ENCODE measurements at regions not wholly inside any gene's neighbourhood (a gene's known extent, or its start where the extent isn't known, plus 50 kb on each side); places are given as distances from the start of the nearest gene placed in this dataset.

- DNase-seq (no peak), ATAC-seq (no peak)
- peaks cover 2% of the 10 kb centered on the region for H3K36me3 Mint-ChIP-seq (ENCODE audit: insufficient read depth)
- no peak overlapping the region for H3K4me3 Mint-ChIP-seq
- peaks cover 4% of the 10 kb centered on the region for H3K27me3 Mint-ChIP-seq (ENCODE audit: low read depth)
- peaks cover 14% of the 10 kb centered on the region for H3K9me3 Mint-ChIP-seq
- H3K4me1 Mint-ChIP-seq (ENCODE audit: low read depth), result peaks cover 5% of the 10 kb centered on the region
Observed at GRCh38 chr21:39124681-39125251, 58.5 kb downstream of the PSMG1 start.

- Mint-ChIP-seq H3K4me3 (no peak overlapping the region), H3K9me3 (peaks cover 14% of the 10 kb centered on the region), H3K4me1 (ENCODE audit: low read depth) (peaks cover 5% of the 10 kb centered on the region), H3K27me3 (ENCODE audit: low read depth) (no peaks in the 10 kb centered on the region), H3K36me3 (ENCODE audit: insufficient read depth) (peaks cover 2% of the 10 kb centered on the region)
- ATAC-seq (no peak), DNase-seq (no peak)
Observed at GRCh38 chr21:39123375-39123774, 59.9 kb downstream of the PSMG1 start.

GRCh38 chr21:39121600-39122355 lies 61.5 kb downstream of the PSMG1 start:
- ATAC-seq, result no peak

GRCh38 chr21:39120876-39121599 lies 62.2 kb downstream of the PSMG1 start:
- DNase-seq, result no peak
- Mint-ChIP-seq H3K36me3 (ENCODE audit: insufficient read depth) (peaks cover 2% of the 10 kb centered on the region), H3K27me3 (ENCODE audit: low read depth) (no peaks in the 10 kb centered on the region), H3K4me3 (no peak overlapping the region), H3K9me3 (peaks cover 14% of the 10 kb centered on the region), H3K4me1 (ENCODE audit: low read depth) (peaks cover 5% of the 10 kb centered on the region)
- ATAC-seq, result no peak

More at GRCh38 chr21:39121600-39122355, 61.5 kb downstream of the PSMG1 start:
- DNase-seq, result no peak
- Mint-ChIP-seq H3K4me3 (no peak overlapping the region), H3K27me3 (ENCODE audit: low read depth) (no peaks in the 10 kb centered on the region), H3K9me3 (peaks cover 14% of the 10 kb centered on the region), H3K4me1 (ENCODE audit: low read depth) (peaks cover 5% of the 10 kb centered on the region), H3K36me3 (ENCODE audit: insufficient read depth) (peaks cover 2% of the 10 kb centered on the region)

- peaks cover 14% of the 10 kb centered on the region for H3K9me3 Mint-ChIP-seq
- H3K4me3 Mint-ChIP-seq, result no peak overlapping the region
- H3K36me3 Mint-ChIP-seq (ENCODE audit: insufficient read depth), result peaks cover 2% of the 10 kb centered on the region
- H3K4me1 Mint-ChIP-seq (ENCODE audit: low read depth), result peaks cover 5% of the 10 kb centered on the region
- no peak for ATAC-seq
- DNase-seq, result no peak
- no peaks in the 10 kb centered on the region for H3K27me3 Mint-ChIP-seq (ENCODE audit: low read depth)
Observed at GRCh38 chr21:39119891-39120290, 63.4 kb downstream of the PSMG1 start.

GRCh38 chr21:39118604-39119215 lies 64.5 kb downstream of the PSMG1 start:
- Mint-ChIP-seq H3K36me3 (ENCODE audit: insufficient read depth) (peaks cover 2% of the 10 kb centered on the region), H3K4me1 (ENCODE audit: low read depth) (peaks cover 5% of the 10 kb centered on the region), H3K9me3 (peaks cover 12% of the 10 kb centered on the region), H3K27me3 (ENCODE audit: low read depth) (no peaks in the 10 kb centered on the region), H3K4me3 (no peak overlapping the region)
- DNase-seq, result no peak
- ATAC-seq, result no peak

GRCh38 chr21:39118061-39118460 lies 65.2 kb downstream of the PSMG1 start:
- ATAC-seq, result no peak
- peaks cover 2% of the 10 kb centered on the region for H3K36me3 Mint-ChIP-seq (ENCODE audit: insufficient read depth)

GRCh38 chr21:39117440-39117970 lies 65.7 kb downstream of the PSMG1 start:
- ATAC-seq, result no peak
- Mint-ChIP-seq H3K4me3 (no peak overlapping the region), H3K4me1 (ENCODE audit: low read depth) (peaks cover 5% of the 10 kb centered on the region), H3K27me3 (ENCODE audit: low read depth) (no peaks in the 10 kb centered on the region), H3K9me3 (peaks cover 7% of the 10 kb centered on the region), H3K36me3 (ENCODE audit: insufficient read depth) (peaks cover 2% of the 10 kb centered on the region)
- no peak for DNase-seq

More at GRCh38 chr21:39118061-39118460, 65.2 kb downstream of the PSMG1 start:
- Mint-ChIP-seq H3K4me3 (no peak overlapping the region), H3K9me3 (peaks cover 7% of the 10 kb centered on the region), H3K4me1 (ENCODE audit: low read depth) (peaks cover 5% of the 10 kb centered on the region), H3K27me3 (ENCODE audit: low read depth) (no peaks in the 10 kb centered on the region)
- DNase-seq, result no peak

- no peak for ATAC-seq
Observed at GRCh38 chr21:39116761-39117439, 66.4 kb downstream of the PSMG1 start.

GRCh38 chr21:39115576-39116235 lies 67.5 kb downstream of the PSMG1 start:
- Mint-ChIP-seq H3K4me3 (no peak overlapping the region), H3K36me3 (ENCODE audit: insufficient read depth) (no peaks in the 10 kb centered on the region), H3K4me1 (ENCODE audit: low read depth) (no peaks in the 10 kb centered on the region), H3K9me3 (no peaks in the 10 kb centered on the region), H3K27me3 (ENCODE audit: low read depth) (no peaks in the 10 kb centered on the region)
- DNase-seq (no peak), ATAC-seq (no peak)

More at GRCh38 chr21:39116761-39117439, 66.4 kb downstream of the PSMG1 start:
- Mint-ChIP-seq H3K27me3 (ENCODE audit: low read depth) (no peaks in the 10 kb centered on the region), H3K4me1 (ENCODE audit: low read depth) (peaks cover 1% of the 10 kb centered on the region), H3K36me3 (ENCODE audit: insufficient read depth) (no peaks in the 10 kb centered on the region), H3K9me3 (peaks cover 2% of the 10 kb centered on the region), H3K4me3 (no peak overlapping the region)
- no peak for DNase-seq

GRCh38 chr21:39114871-39115575 lies 68.2 kb downstream of the PSMG1 start:
- DNase-seq (no peak), ATAC-seq (no peak)
- no peaks in the 10 kb centered on the region for H3K36me3 Mint-ChIP-seq (ENCODE audit: insufficient read depth)
- H3K4me3 Mint-ChIP-seq, result no peak overlapping the region
- H3K27me3 Mint-ChIP-seq (ENCODE audit: low read depth), result no peaks in the 10 kb centered on the region
- no peaks in the 10 kb centered on the region for H3K9me3 Mint-ChIP-seq
- no peaks in the 10 kb centered on the region for H3K4me1 Mint-ChIP-seq (ENCODE audit: low read depth)

GRCh38 chr21:39111931-39112550 lies 71.2 kb downstream of the PSMG1 start:
- ATAC-seq (no peak), DNase-seq (no peak)
- H3K9me3 Mint-ChIP-seq, result no peaks in the 10 kb centered on the region
- H3K4me3 Mint-ChIP-seq, result no peak overlapping the region
- no peaks in the 10 kb centered on the region for H3K36me3 Mint-ChIP-seq (ENCODE audit: insufficient read depth)
- H3K27me3 Mint-ChIP-seq (ENCODE audit: low read depth), result no peaks in the 10 kb centered on the region
- H3K4me1 Mint-ChIP-seq (ENCODE audit: low read depth), result no peaks in the 10 kb centered on the region
